T-cell (primary cell): ENCODE measurements at regions not wholly inside any gene's neighbourhood (a gene's known extent, or its start where the extent isn't known, plus 50 kb on each side); places are given as distances from the start of the nearest gene placed in this dataset.

Source experiments
- ATAC-seq, 4 experiments: fragments of 200-7000 bp in 3 of 4; fragments of 150-1000 bp in 1 of 4; cut with Tn5 transposase; replicated peaks in 1 of 4; 1 replicate in 3 of 4; 2 replicates in 1 of 4; pipeline ENCODE4 v1.10.0; 2021; ENCODE audit warnings: moderate library complexity in 3 of 4, mild to moderate bottlenecking in 2 of 4, moderate number of reproducible peaks in 1 of 4
- CTCF ChIA-PET, 2 donors: fragments of 300-600 bp; sonication (Branson Sonifier 250); formaldehyde crosslinking; loops; one replicate each; lab custom pipeline; 2022; ENCODE audit warnings: antibody characterized with exemption in 2 of 2; lab: Charles Lee
- POLR2A ChIA-PET, 2 donors: fragments of 300-600 bp; sonication (Branson Sonifier 250); formaldehyde crosslinking; loops; one replicate each; lab custom pipeline; 2022; ENCODE audit warnings: antibody characterized with exemption in 2 of 2; lab: Charles Lee
- DNase-seq, 35 experiments: peaks; one replicate each; pipeline versions ENCODE4 v3.0.0 to v3.0.0-alpha.2; 2013 to 2023
- H3K27ac ChIP-seq: one replicate; pipeline ENCODE4 v1.5.1; 2013; ENCODE audit warnings: low read length
- H3K27me3 ChIP-seq, 2 experiments: replicated peaks in 1 of 2; 1 replicate in 1 of 2; 2 replicates in 1 of 2; pipeline versions ENCODE4 v1.6.1 to v1.7.0; 2013; ENCODE audit warnings: low read length in 1 of 2, mixed read lengths in 1 of 2; ENCODE audit not compliant: control insufficient read depth in 2 of 2, insufficient read depth in 2 of 2; ENCODE audit errors: extremely low read depth in 1 of 2
- H3K36me3 ChIP-seq, 2 donors: 1 replicate in 1 of 2; 2 replicates in 1 of 2; pipeline versions ENCODE4 v1.6.1 to v1.7.0; 2013; ENCODE audit warnings: low read length in 1 of 2; ENCODE audit not compliant: control insufficient read depth in 2 of 2, insufficient read depth in 1 of 2; ENCODE audit errors: extremely low read depth in 1 of 2
- H3K4me1 ChIP-seq, 2 experiments: 1 replicate in 1 of 2; 2 replicates in 1 of 2; pipeline versions ENCODE4 v1.6.1 to v1.7.0; 2013; ENCODE audit warnings: low read length in 2 of 2, mixed read lengths in 1 of 2; ENCODE audit not compliant: insufficient read depth in 2 of 2, control insufficient read depth in 1 of 2; ENCODE audit errors: extremely low read depth in 1 of 2
- H3K4me3 ChIP-seq, 2 donors: 1 replicate in 1 of 2; 2 replicates in 1 of 2; pipeline versions ENCODE4 v1.5.1 to v1.7.0; 2013; ENCODE audit warnings: mild to moderate bottlenecking in 2 of 2, low read length in 1 of 2, moderate library complexity in 1 of 2; ENCODE audit not compliant: control insufficient read depth in 1 of 2; ENCODE audit errors: extremely low read depth in 1 of 2
- H3K9me3 ChIP-seq: 2 replicates; pipeline ENCODE4 v1.7.0; 2013
- H3K27ac Mint-ChIP-seq, 2 donors: one replicate each; pipeline ENCODE4 v1.8.0; 2020 to 2021; ENCODE audit warnings: mild to moderate bottlenecking in 2 of 2, mixed read lengths in 2 of 2
- H3K27me3 Mint-ChIP-seq, 2 donors: one replicate each; pipeline ENCODE4 v1.8.0; 2021 to 2022; ENCODE audit warnings: mixed read lengths in 2 of 2
- H3K36me3 Mint-ChIP-seq: one replicate; pipeline ENCODE4 v1.8.0; 2021; ENCODE audit warnings: mixed read lengths
- H3K4me1 Mint-ChIP-seq, 3 donors: one replicate each; pipeline ENCODE4 v1.8.0; 2020 to 2022; ENCODE audit warnings: mixed read lengths in 3 of 3, mild to moderate bottlenecking in 1 of 3
- H3K4me3 Mint-ChIP-seq, 3 donors: one replicate each; pipeline ENCODE4 v1.8.0; 2020 to 2022; ENCODE audit warnings: mild to moderate bottlenecking in 3 of 3, mixed read lengths in 3 of 3, moderate library complexity in 3 of 3
- H3K9me3 Mint-ChIP-seq, 3 donors: one replicate each; pipeline ENCODE4 v1.8.0; 2020 to 2022; ENCODE audit warnings: mixed read lengths in 3 of 3
- WGBS: methylation state at CpG from one replicate; pipeline ENCODE4 v1.1.5; 2013; ENCODE audit warnings: missing lambda C conversion rate; ENCODE audit not compliant: insufficient coverage; 5-methylcytosine and 5-hydroxymethylcytosine counted together

- ChIA-PET POLR2A (no interaction called here), CTCF (no interaction called here)
- Histone ChIP-seq H3K36me3 (no peaks in the 10 kb centered on the region), H3K4me3 (no peak overlapping the region), H3K4me1 (no peaks in the 10 kb centered on the region), H3K27me3 (no peaks in the 10 kb centered on the region), H3K27ac (no peak overlapping the region), H3K9me3 (no peaks in the 10 kb centered on the region)
- Mint-ChIP-seq H3K9me3 (peaks cover 0 to 7% (median 0%) of the 10 kb centered on the region in 3 donors), H3K36me3 (no peaks in the 10 kb centered on the region), H3K4me1 (no peaks in the 10 kb centered on the region), H3K27me3 (peaks cover 0 to 3% of the 10 kb centered on the region in 2 donors), H3K4me3 (no peak overlapping the region), H3K27ac (no peak overlapping the region)
- ATAC-seq (no peak), DNase-seq (no peak)
- no CpG with 5 or more reads among the region's 1 CpG for WGBS
Observed at GRCh38 chr3:154668835-154669234, 238.8 kb upstream of the GPR149 start.

GRCh38 chr3:154668187-154668586 lies 238.2 kb upstream of the GPR149 start:
- Mint-ChIP-seq H3K36me3 (no peaks in the 10 kb centered on the region), H3K27ac (no peak overlapping the region), H3K9me3 (peaks cover 0 to 11% (median 0%) of the 10 kb centered on the region in 3 donors), H3K4me3 (no peak overlapping the region), H3K27me3 (peaks cover 0 to 3% of the 10 kb centered on the region in 2 donors), H3K4me1 (no peaks in the 10 kb centered on the region)
- WGBS, result no CpG with 5 or more reads among the region's 2 CpGs
- Histone ChIP-seq H3K4me3 (no peak overlapping the region), H3K9me3 (no peaks in the 10 kb centered on the region), H3K27me3 (no peaks in the 10 kb centered on the region), H3K4me1 (no peaks in the 10 kb centered on the region), H3K27ac (no peak overlapping the region), H3K36me3 (no peaks in the 10 kb centered on the region)
- DNase-seq, result no peak
- ChIA-PET CTCF (no interaction called here), POLR2A (no interaction called here)
- ATAC-seq, result no peak

- Mint-ChIP-seq H3K27me3 (peaks cover 0 to 3% of the 10 kb centered on the region in 2 donors), H3K4me3 (no peak overlapping the region), H3K27ac (no peak overlapping the region), H3K9me3 (peaks cover 0 to 14% (median 0%) of the 10 kb centered on the region in 3 donors), H3K36me3 (no peaks in the 10 kb centered on the region), H3K4me1 (no peaks in the 10 kb centered on the region)
- ATAC-seq (no peak), DNase-seq (no peak)
- no peak overlapping the region for H3K4me3 ChIP-seq
- POLR2A ChIA-PET, result interaction anchor here in 1 of 2 donors (0.6 kb wide), 1 partner anchor 11 kb away, joined by 4 read pairs; no protein-coding TSS in a partner anchor
- no peaks in the 10 kb centered on the region for H3K9me3 ChIP-seq
- H3K27ac ChIP-seq, result no peak overlapping the region
- no peaks in the 10 kb centered on the region for H3K27me3 ChIP-seq
- no peaks in the 10 kb centered on the region for H3K4me1 ChIP-seq
- H3K36me3 ChIP-seq, result no peaks in the 10 kb centered on the region
- CTCF ChIA-PET, result no interaction called here
- WGBS, result 92% methylated on average over 3 of the region's 3 CpGs
Observed at GRCh38 chr3:154666542-154666941, 236.6 kb upstream of the GPR149 start.

- H3K36me3 Mint-ChIP-seq, result no peaks in the 10 kb centered on the region
- Histone ChIP-seq H3K27me3 (no peaks in the 10 kb centered on the region), H3K4me1 (no peaks in the 10 kb centered on the region), H3K4me3 (no peak overlapping the region), H3K27ac (no peak overlapping the region), H3K9me3 (no peaks in the 10 kb centered on the region), H3K36me3 (no peaks in the 10 kb centered on the region)
- no peaks in the 10 kb centered on the region for H3K4me1 Mint-ChIP-seq
- CTCF ChIA-PET, result no interaction called here
- DNase-seq (no peak), ATAC-seq (no peak)
- H3K27me3 Mint-ChIP-seq, result peaks cover 0 to 3% of the 10 kb centered on the region in 2 donors
- peaks cover 0 to 10% (median 0%) of the 10 kb centered on the region in 3 donors for H3K9me3 Mint-ChIP-seq
- H3K27ac Mint-ChIP-seq, result no peak overlapping the region
- POLR2A ChIA-PET, result no interaction called here
- no peak overlapping the region for H3K4me3 Mint-ChIP-seq
Observed at GRCh38 chr3:154664714-154665113, 234.7 kb upstream of the GPR149 start.

GRCh38 chr3:154662851-154663250 lies 232.9 kb upstream of the GPR149 start:
- Histone ChIP-seq H3K4me1 (no peaks in the 10 kb centered on the region), H3K9me3 (no peaks in the 10 kb centered on the region), H3K27ac (no peak overlapping the region), H3K36me3 (no peaks in the 10 kb centered on the region), H3K4me3 (no peak overlapping the region), H3K27me3 (no peaks in the 10 kb centered on the region)
- ChIA-PET CTCF (no interaction called here), POLR2A (no interaction called here)
- no peak overlapping the region for H3K27ac Mint-ChIP-seq
- ATAC-seq (no peak), DNase-seq (no peak)
- peaks cover 0 to 9% (median 0%) of the 10 kb centered on the region in 3 donors for H3K9me3 Mint-ChIP-seq
- 73% methylated on average over 3 of the region's 3 CpGs for WGBS
- peaks cover 0 to 3% of the 10 kb centered on the region in 2 donors for H3K27me3 Mint-ChIP-seq
- no peaks in the 10 kb centered on the region for H3K4me1 Mint-ChIP-seq
- H3K4me3 Mint-ChIP-seq, result no peak overlapping the region
- no peaks in the 10 kb centered on the region for H3K36me3 Mint-ChIP-seq

GRCh38 chr3:154660811-154661210 lies 230.8 kb upstream of the GPR149 start:
- H3K27ac ChIP-seq, result no peak overlapping the region
- H3K27me3 Mint-ChIP-seq, result no peaks in the 10 kb centered on the region
- H3K9me3 ChIP-seq, result no peaks in the 10 kb centered on the region
- no peaks in the 10 kb centered on the region for H3K4me1 Mint-ChIP-seq
- no peaks in the 10 kb centered on the region for H3K36me3 ChIP-seq
- 43% methylated on average over 2 of the region's 2 CpGs for WGBS
- ATAC-seq, result no peak
- H3K27ac Mint-ChIP-seq, result no peak overlapping the region
- H3K4me3 Mint-ChIP-seq, result no peak overlapping the region
- H3K27me3 ChIP-seq, result no peaks in the 10 kb centered on the region
- H3K9me3 Mint-ChIP-seq, result peaks cover 0 to 9% (median 4%) of the 10 kb centered on the region in 3 donors
- H3K36me3 Mint-ChIP-seq, result no peaks in the 10 kb centered on the region
- ChIA-PET POLR2A (no interaction called here), CTCF (no interaction called here)
- no peak for DNase-seq
- no peak overlapping the region for H3K4me3 ChIP-seq
- H3K4me1 ChIP-seq, result no peaks in the 10 kb centered on the region

GRCh38 chr3:154658000-154658399 lies 228.0 kb upstream of the GPR149 start:
- no peak for DNase-seq
- no peaks in the 10 kb centered on the region for H3K27me3 Mint-ChIP-seq

More at GRCh38 chr3:154658000-154658399, 228.0 kb upstream of the GPR149 start:
- Histone ChIP-seq H3K27ac (no peak overlapping the region), H3K36me3 (no peaks in the 10 kb centered on the region), H3K4me3 (no peak overlapping the region), H3K9me3 (no peaks in the 10 kb centered on the region), H3K27me3 (no peaks in the 10 kb centered on the region), H3K4me1 (no peaks in the 10 kb centered on the region)
- ChIA-PET CTCF (no interaction called here), POLR2A (no interaction called here)
- no peak overlapping the region for H3K4me3 Mint-ChIP-seq
- H3K9me3 Mint-ChIP-seq, result peaks cover 2 to 9% (median 4%) of the 10 kb centered on the region in 3 donors
- no peaks in the 10 kb centered on the region for H3K4me1 Mint-ChIP-seq
- H3K36me3 Mint-ChIP-seq, result no peaks in the 10 kb centered on the region
- no peak for ATAC-seq
- H3K27ac Mint-ChIP-seq, result no peak overlapping the region
